ENCODE measurements at regions not wholly inside any gene's neighbourhood (a gene's known extent, or its start where the extent isn't known, plus 50 kb on each side); places are given as distances from the start of the nearest gene placed in this dataset.

GRCh38 chr20:22507240-22507961 lies 77.0 kb downstream of the FOXA2 start (continued):
- TF ChIP-seq, protein P1, sequence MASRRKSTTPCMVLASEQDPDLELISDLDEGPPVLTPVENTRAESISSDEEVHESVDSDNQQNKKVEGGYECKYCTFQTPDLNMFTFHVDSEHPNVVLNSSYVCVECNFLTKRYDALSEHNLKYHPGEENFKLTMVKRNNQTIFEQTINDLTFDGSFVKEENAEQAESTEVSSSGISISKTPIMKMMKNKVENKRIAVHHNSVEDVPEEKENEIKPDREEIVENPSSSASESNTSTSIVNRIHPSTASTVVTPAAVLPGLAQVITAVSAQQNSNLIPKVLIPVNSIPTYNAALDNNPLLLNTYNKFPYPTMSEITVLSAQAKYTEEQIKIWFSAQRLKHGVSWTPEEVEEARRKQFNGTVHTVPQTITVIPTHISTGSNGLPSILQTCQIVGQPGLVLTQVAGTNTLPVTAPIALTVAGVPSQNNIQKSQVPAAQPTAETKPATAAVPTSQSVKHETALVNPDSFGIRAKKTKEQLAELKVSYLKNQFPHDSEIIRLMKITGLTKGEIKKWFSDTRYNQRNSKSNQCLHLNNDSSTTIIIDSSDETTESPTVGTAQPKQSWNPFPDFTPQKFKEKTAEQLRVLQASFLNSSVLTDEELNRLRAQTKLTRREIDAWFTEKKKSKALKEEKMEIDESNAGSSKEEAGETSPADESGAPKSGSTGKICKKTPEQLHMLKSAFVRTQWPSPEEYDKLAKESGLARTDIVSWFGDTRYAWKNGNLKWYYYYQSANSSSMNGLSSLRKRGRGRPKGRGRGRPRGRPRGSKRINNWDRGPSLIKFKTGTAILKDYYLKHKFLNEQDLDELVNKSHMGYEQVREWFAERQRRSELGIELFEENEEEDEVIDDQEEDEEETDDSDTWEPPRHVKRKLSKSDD (CRISPR knock-in tag; IDR thresholded peaks at IDR 0.05; ENCODE audit: low read depth): peak; percentile 23; the same call in 1 of the 2 replicates
- TF ChIP-seq ELF3 (CRISPR knock-in tag; IDR thresholded peaks at IDR 0.05) (peak; percentile 71), ZNF430 (CRISPR knock-in tag; IDR thresholded peaks at IDR 0.05) (peak; percentile 41; the same call in 1 of the 2 replicates), TCF12 (IDR thresholded peaks at IDR 0.05) (no peak), TCF12 (CRISPR knock-in tag; IDR thresholded peaks at IDR 0.05) (no peak), ZNF281 (CRISPR knock-in tag; IDR thresholded peaks at IDR 0.05; ENCODE audit: borderline replicate concordance) (peak; percentile 55; the same call in 1 of the 2 replicates), ZNF562 (CRISPR knock-in tag; IDR thresholded peaks at IDR 0.05; ENCODE audit: borderline replicate concordance) (no peak), PRDM10 (CRISPR knock-in tag; IDR thresholded peaks at IDR 0.05; ENCODE audit: low read depth) (peak; percentile 65; the same call in 1 of the 2 replicates), HNRNPUL1 (IDR thresholded peaks at IDR 0.05; ENCODE audit: low read depth, low read length) (no peak), ZBTB8A (CRISPR knock-in tag; IDR thresholded peaks at IDR 0.05; ENCODE audit: borderline replicate concordance, low read depth) (no peak), ZC3H4 (CRISPR knock-in tag; IDR thresholded peaks at IDR 0.05; ENCODE audit: borderline replicate concordance) (no peak), FOXK1 (CRISPR knock-in tag; IDR thresholded peaks at IDR 0.05; ENCODE audit: borderline replicate concordance, low read depth) (peak; percentile 97)
- TF ChIP-seq, protein P2, sequence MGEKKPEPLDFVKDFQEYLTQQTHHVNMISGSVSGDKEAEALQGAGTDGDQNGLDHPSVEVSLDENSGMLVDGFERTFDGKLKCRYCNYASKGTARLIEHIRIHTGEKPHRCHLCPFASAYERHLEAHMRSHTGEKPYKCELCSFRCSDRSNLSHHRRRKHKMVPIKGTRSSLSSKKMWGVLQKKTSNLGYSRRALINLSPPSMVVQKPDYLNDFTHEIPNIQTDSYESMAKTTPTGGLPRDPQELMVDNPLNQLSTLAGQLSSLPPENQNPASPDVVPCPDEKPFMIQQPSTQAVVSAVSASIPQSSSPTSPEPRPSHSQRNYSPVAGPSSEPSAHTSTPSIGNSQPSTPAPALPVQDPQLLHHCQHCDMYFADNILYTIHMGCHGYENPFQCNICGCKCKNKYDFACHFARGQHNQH (CRISPR knock-in tag; IDR thresholded peaks at IDR 0.05): no peak; the same call in 1 of the 2 replicates
- TF ChIP-seq, protein P3, sequence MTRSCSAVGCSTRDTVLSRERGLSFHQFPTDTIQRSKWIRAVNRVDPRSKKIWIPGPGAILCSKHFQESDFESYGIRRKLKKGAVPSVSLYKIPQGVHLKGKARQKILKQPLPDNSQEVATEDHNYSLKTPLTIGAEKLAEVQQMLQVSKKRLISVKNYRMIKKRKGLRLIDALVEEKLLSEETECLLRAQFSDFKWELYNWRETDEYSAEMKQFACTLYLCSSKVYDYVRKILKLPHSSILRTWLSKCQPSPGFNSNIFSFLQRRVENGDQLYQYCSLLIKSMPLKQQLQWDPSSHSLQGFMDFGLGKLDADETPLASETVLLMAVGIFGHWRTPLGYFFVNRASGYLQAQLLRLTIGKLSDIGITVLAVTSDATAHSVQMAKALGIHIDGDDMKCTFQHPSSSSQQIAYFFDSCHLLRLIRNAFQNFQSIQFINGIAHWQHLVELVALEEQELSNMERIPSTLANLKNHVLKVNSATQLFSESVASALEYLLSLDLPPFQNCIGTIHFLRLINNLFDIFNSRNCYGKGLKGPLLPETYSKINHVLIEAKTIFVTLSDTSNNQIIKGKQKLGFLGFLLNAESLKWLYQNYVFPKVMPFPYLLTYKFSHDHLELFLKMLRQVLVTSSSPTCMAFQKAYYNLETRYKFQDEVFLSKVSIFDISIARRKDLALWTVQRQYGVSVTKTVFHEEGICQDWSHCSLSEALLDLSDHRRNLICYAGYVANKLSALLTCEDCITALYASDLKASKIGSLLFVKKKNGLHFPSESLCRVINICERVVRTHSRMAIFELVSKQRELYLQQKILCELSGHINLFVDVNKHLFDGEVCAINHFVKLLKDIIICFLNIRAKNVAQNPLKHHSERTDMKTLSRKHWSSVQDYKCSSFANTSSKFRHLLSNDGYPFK (CRISPR knock-in tag; IDR thresholded peaks at IDR 0.05; ENCODE audit: borderline replicate concordance): no peak

All from HepG2 (cell line).